MCF 10A (cell line): ENCODE measurements at regions not wholly inside any gene's neighbourhood (a gene's known extent, or its start where the extent isn't known, plus 50 kb on each side); places are given as distances from the start of the nearest gene placed in this dataset.

Experiments
- BruUV-seq: library from RNA; stranded (reverse); fragments of 400-500 nt; replicated peaks from 2 replicates; lab custom pipeline; 2021; lab: Mats Ljungman, UMichigan
- CTCF ChIA-PET: fragments of 300-600 bp; sonication (Branson Sonifier 250); formaldehyde crosslinking; extraction: SDS; loops from one replicate; lab custom pipeline; 2021; ENCODE audit warnings: antibody characterized with exemption, inconsistent platforms; lab: Yijun Ruan, JAX
- POLR2A ChIA-PET: fragments of 300-600, 350-650 bp; sonication (Branson Sonifier 250); formaldehyde crosslinking; extraction: SDS; loops from one replicate; lab custom pipeline; 2020; ENCODE audit warnings: antibody characterized with exemption, inconsistent platforms; lab: Yijun Ruan, JAX
- DNase-seq: peaks from one replicate; pipeline ENCODE4 v3.0.0-alpha.2; 2018; ENCODE audit not compliant: unreplicated experiment
- H3K27ac Mint-ChIP-seq: one replicate; pipeline ENCODE4 v1.8.0; 2022; ENCODE audit warnings: mild to moderate bottlenecking, low read depth, mixed read lengths; ENCODE audit not compliant: unreplicated experiment
- H3K27me3 Mint-ChIP-seq: one replicate; pipeline ENCODE4 v1.8.0; 2022; ENCODE audit warnings: mixed read lengths; ENCODE audit not compliant: insufficient read depth, unreplicated experiment
- H3K36me3 Mint-ChIP-seq: one replicate; pipeline ENCODE4 v1.8.0; 2022; ENCODE audit warnings: mild to moderate bottlenecking, moderate library complexity, mixed read lengths; ENCODE audit not compliant: insufficient read depth, unreplicated experiment
- H3K4me1 Mint-ChIP-seq: one replicate; pipeline ENCODE4 v1.8.0; 2022; ENCODE audit warnings: mixed read lengths; ENCODE audit not compliant: insufficient read depth, unreplicated experiment
- H3K4me3 Mint-ChIP-seq: one replicate; pipeline ENCODE4 v1.8.0; 2022; ENCODE audit warnings: mild to moderate bottlenecking, moderate library complexity, mixed read lengths; ENCODE audit not compliant: unreplicated experiment
- H3K9me3 Mint-ChIP-seq: one replicate; pipeline ENCODE4 v1.8.0; 2022; ENCODE audit warnings: mixed read lengths; ENCODE audit not compliant: unreplicated experiment
- intact Hi-C: fragments of 100-400 bp; cut with micrococcal nuclease; formaldehyde crosslinking; loops from 2 replicates; pipeline ENCODE4 v1.14.1; 2022
- TF ChIP-seq, protein P1 (sequence below): fragments of 200-600 bp; IDR thresholded peaks from one replicate; pipeline ENCODE4 v1.8.0; 2022; ENCODE audit warnings: antibody characterized with exemption, mild to moderate bottlenecking; ENCODE audit not compliant: unreplicated experiment

DNA sequence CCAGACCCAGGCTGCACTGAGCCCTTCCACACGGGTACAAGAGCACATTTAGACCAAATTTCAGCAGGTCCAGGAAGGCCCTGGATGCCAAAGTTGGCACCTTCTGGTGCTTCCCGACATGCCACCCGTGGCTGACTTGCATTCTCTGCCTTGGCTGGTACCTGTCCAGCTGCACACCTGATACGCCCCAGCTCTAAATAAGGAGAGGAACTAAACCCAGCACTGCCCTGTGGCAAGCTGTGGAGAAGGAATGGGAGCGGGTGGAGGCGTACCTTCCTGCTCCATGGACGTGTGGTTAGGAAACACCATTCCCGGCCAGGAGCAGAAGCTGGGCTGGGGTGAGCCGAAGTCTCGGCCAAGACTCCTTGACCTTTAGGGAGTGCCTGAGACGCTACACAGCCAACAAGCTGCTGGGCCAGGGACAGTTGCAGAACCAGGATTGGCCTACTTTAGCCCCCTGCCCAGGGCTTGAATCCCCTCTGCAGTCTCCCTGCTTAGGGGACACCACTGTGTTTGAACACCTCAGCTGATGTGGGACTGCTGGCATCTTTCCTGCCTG is 86.5 kb upstream of the TAF1B start:
- BruUV-seq: no TSS peak

DNA sequence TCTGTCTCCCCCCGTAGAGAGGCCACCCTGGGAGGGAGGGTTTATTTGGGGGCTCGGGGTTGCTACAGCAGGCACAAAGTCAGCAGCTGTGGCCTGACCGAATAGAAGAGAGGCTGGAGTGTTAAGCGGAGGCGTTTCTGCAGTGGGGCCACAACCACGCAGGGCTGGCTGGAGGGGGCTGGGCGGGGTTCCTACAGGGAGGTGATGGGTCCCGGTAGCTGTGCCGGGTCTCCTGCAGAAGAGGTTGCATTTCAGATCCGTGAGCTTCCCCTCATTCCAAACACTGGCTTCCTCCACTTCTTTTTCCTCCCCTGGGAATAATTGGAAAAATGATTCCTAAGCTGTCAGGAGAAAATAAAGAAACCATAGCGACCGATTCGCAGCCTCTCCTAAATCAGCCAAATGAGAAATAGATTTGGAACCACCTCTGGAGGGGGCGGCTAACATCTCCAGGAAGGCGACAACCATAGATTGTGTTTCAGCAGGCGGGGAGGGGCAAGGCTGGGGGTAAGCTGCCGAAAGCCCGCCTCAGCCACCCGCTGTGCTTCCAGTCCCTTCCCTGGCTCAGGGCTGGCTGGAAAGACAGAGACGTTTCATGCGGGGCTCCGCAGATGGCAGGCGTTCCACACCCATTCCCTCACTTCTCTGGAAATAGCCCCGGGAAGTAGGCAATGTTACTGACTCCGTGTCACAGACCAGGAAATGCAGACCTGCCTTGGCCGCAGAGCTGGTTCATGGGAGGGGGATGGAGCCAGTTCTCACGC is 85.6 kb upstream of the TAF1B start:
- no peak for DNase-seq
- intact Hi-C loops: no loop called here
- ChIA-PET POLR2A (interaction anchor here (0.7 to 2.4 kb wide), 6 partner anchors 12 to 238 kb away, joined by 3 to 11 read pairs (median 4); partner anchors contain the start of genes ADAM17 and YWHAQ), CTCF (interaction anchor here (0.6 to 9.7 kb wide), 2 partner anchors 13 to 300 kb away, joined by 3 to 81 read pairs; no protein-coding TSS in a partner anchor)
- no peaks in the 10 kb centered on the region for H3K36me3 Mint-ChIP-seq
- H3K4me1 Mint-ChIP-seq: peaks cover 25% of the 10 kb centered on the region
- no peak overlapping the region for H3K27ac Mint-ChIP-seq
- BruUV-seq: no TSS peak
- H3K27me3 Mint-ChIP-seq: no peaks in the 10 kb centered on the region
- TF ChIP-seq, protein P1, sequence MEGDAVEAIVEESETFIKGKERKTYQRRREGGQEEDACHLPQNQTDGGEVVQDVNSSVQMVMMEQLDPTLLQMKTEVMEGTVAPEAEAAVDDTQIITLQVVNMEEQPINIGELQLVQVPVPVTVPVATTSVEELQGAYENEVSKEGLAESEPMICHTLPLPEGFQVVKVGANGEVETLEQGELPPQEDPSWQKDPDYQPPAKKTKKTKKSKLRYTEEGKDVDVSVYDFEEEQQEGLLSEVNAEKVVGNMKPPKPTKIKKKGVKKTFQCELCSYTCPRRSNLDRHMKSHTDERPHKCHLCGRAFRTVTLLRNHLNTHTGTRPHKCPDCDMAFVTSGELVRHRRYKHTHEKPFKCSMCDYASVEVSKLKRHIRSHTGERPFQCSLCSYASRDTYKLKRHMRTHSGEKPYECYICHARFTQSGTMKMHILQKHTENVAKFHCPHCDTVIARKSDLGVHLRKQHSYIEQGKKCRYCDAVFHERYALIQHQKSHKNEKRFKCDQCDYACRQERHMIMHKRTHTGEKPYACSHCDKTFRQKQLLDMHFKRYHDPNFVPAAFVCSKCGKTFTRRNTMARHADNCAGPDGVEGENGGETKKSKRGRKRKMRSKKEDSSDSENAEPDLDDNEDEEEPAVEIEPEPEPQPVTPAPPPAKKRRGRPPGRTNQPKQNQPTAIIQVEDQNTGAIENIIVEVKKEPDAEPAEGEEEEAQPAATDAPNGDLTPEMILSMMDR: no peak
- no peaks in the 10 kb centered on the region for H3K9me3 Mint-ChIP-seq
- no peak overlapping the region for H3K4me3 Mint-ChIP-seq

More for the DNA sequence above, 86.5 kb upstream of the TAF1B start:
- peaks cover 35% of the 10 kb centered on the region for H3K4me1 Mint-ChIP-seq
- H3K36me3 Mint-ChIP-seq: no peaks in the 10 kb centered on the region
- CTCF ChIA-PET: interaction anchor here (0.6 to 9.7 kb wide), 4 partner anchors 9 to 861 kb away, joined by 3 to 81 read pairs (median 4); no protein-coding TSS in a partner anchor
- POLR2A ChIA-PET: interaction anchor here (0.6 to 2.4 kb wide), 5 partner anchors 13 to 126 kb away, joined by 3 to 11 read pairs (median 4); partner anchors contain the start of genes TAF1B and YWHAQ
- TF ChIP-seq, protein P1: no peak
- H3K27me3 Mint-ChIP-seq: no peaks in the 10 kb centered on the region
- DNase-seq: no peak
- no peak overlapping the region for H3K4me3 Mint-ChIP-seq
- no peaks in the 10 kb centered on the region for H3K9me3 Mint-ChIP-seq
- intact Hi-C loops: no loop called here
- H3K27ac Mint-ChIP-seq: no peak overlapping the region

DNA sequence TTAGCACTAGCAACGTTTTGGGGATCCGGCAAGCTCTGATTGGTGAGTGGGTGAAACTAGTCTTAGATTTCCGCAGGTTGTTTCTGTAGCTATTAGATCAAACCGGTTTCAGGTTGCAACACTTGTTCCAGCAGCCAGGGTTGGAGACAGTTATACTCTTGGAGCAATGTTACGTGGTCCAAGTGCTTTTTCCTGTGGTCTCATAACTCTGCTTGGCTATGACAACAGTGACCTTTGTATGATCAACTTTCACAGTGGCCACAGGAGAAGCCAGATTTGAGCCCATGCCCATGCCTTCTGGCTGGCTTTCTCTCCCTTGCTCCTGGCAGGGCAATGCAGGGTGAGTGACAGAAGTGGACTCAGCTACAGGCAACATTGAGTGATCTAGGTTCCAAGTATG is 84.5 kb upstream of the TAF1B start:
- ChIA-PET CTCF (interaction anchor here (1.2 to 9.7 kb wide), 2 partner anchors 12 to 15 kb away, joined by 4 to 81 read pairs; no protein-coding TSS in a partner anchor), POLR2A (interaction anchor here (0.6 to 1.8 kb wide), 3 partner anchors 23 to 203 kb away, joined by 3 to 6 read pairs (median 3); partner anchors contain the start of gene ADAM17)
- TF ChIP-seq, protein P1: no peak
- peaks cover 16% of the 10 kb centered on the region for H3K4me1 Mint-ChIP-seq
- DNase-seq: no peak
- intact Hi-C loops: no loop called here
- no peak overlapping the region for H3K4me3 Mint-ChIP-seq
- H3K27me3 Mint-ChIP-seq: no peaks in the 10 kb centered on the region
- H3K27ac Mint-ChIP-seq: no peak overlapping the region
- BruUV-seq: no TSS peak
- no peaks in the 10 kb centered on the region for H3K9me3 Mint-ChIP-seq
- no peaks in the 10 kb centered on the region for H3K36me3 Mint-ChIP-seq
